ENCODE measurements at regions not wholly inside any gene's neighbourhood (a gene's known extent, or its start where the extent isn't known, plus 50 kb on each side); places are given as distances from the start of the nearest gene placed in this dataset.

- TF ChIP-seq POLR2A (IDR thresholded peaks at IDR 0.05; ENCODE audit: extremely low read depth, insufficient read length) (no peak), CTCF (IDR thresholded peaks at IDR 0.05; ENCODE audit: low read depth, low read length) (no peak), MAX (IDR thresholded peaks at IDR 0.05; ENCODE audit: low read depth, low read length) (no peak), MYC (IDR thresholded peaks at IDR 0.05; ENCODE audit: low read depth, low read length) (no peak)
These were observed 378.8 kb upstream of the ARID1B start for GRCh38 chr6:156398371-156398770.
